HG02798 (cell line): ENCODE measurements at regions not wholly inside any gene's neighbourhood (a gene's known extent, or its start where the extent isn't known, plus 50 kb on each side); places are given as distances from the start of the nearest gene placed in this dataset.

Experiments used
- ATAC-seq: cut with Tn5 transposase; IDR thresholded peaks from one replicate; pipeline ENCODE4 v1.9.1; 2021; ENCODE audit warnings: mild to moderate bottlenecking; ENCODE audit not compliant: unreplicated experiment, poor library complexity

- ATAC-seq, result no peak
These were observed 128.2 kb downstream of the CPEB2 start for GRCh38 chr4:15130441-15130840.

- ATAC-seq, result no peak
These were observed 129.3 kb downstream of the CPEB2 start for GRCh38 chr4:15131551-15131950.

- ATAC-seq, result no peak
These were observed 130.5 kb downstream of the CPEB2 start for GRCh38 chr4:15132739-15133138.

- ATAC-seq, result no peak
These were observed 137.3 kb downstream of the CPEB2 start for GRCh38 chr4:15139599-15139998.

GRCh38 chr4:15142201-15142600 lies 139.9 kb downstream of the CPEB2 start:
- no peak for ATAC-seq

- no peak for ATAC-seq
These were observed 141.3 kb downstream of the CPEB2 start for GRCh38 chr4:15143551-15143950.

- ATAC-seq, result no peak
These were observed 142.1 kb downstream of the CPEB2 start for GRCh38 chr4:15144249-15144966.

- ATAC-seq, result no peak
These were observed 142.7 kb downstream of the CPEB2 start for GRCh38 chr4:15144967-15145295.

GRCh38 chr4:15145709-15146108 lies 143.4 kb downstream of the CPEB2 start:
- ATAC-seq, result no peak

GRCh38 chr4:15147714-15148113 lies 145.4 kb downstream of the CPEB2 start:
- no peak for ATAC-seq

- no peak for ATAC-seq
These were observed 145.9 kb downstream of the CPEB2 start for GRCh38 chr4:15148199-15148598.

GRCh38 chr4:15148691-15149090 lies 146.4 kb downstream of the CPEB2 start:
- ATAC-seq, result no peak

GRCh38 chr4:15149234-15149838 lies 147.1 kb downstream of the CPEB2 start:
- peak; percentile 66 for ATAC-seq

GRCh38 chr4:15149839-15150592 lies 147.7 kb downstream of the CPEB2 start:
- peak; percentile 84 for ATAC-seq

GRCh38 chr4:15150631-15151030 lies 148.3 kb downstream of the CPEB2 start:
- no peak for ATAC-seq

- ATAC-seq, result no peak
These were observed 148.8 kb downstream of the CPEB2 start for GRCh38 chr4:15151033-15151432.

GRCh38 chr4:15153662-15154061 lies 151.4 kb downstream of the CPEB2 start:
- ATAC-seq, result no peak

- ATAC-seq, result no peak
These were observed 156.3 kb downstream of the CPEB2 start for GRCh38 chr4:15158406-15159091.

GRCh38 chr4:15159477-15160019 lies 157.3 kb downstream of the CPEB2 start:
- no peak for ATAC-seq

GRCh38 chr4:15161439-15161838 lies 159.2 kb downstream of the CPEB2 start:
- no peak for ATAC-seq

- no peak for ATAC-seq
These were observed 159.8 kb downstream of the CPEB2 start for GRCh38 chr4:15162046-15162445.
